GM18511 (cell line): ENCODE measurements at regions not wholly inside any gene's neighbourhood (a gene's known extent, or its start where the extent isn't known, plus 50 kb on each side); places are given as distances from the start of the nearest gene placed in this dataset.

ENCODE experiments used
- ATAC-seq: cut with Tn5 transposase; IDR thresholded peaks from one replicate; pipeline ENCODE4 v1.9.1; 2021; ENCODE audit warnings: mild to moderate bottlenecking, moderate library complexity; ENCODE audit not compliant: unreplicated experiment

DNA sequence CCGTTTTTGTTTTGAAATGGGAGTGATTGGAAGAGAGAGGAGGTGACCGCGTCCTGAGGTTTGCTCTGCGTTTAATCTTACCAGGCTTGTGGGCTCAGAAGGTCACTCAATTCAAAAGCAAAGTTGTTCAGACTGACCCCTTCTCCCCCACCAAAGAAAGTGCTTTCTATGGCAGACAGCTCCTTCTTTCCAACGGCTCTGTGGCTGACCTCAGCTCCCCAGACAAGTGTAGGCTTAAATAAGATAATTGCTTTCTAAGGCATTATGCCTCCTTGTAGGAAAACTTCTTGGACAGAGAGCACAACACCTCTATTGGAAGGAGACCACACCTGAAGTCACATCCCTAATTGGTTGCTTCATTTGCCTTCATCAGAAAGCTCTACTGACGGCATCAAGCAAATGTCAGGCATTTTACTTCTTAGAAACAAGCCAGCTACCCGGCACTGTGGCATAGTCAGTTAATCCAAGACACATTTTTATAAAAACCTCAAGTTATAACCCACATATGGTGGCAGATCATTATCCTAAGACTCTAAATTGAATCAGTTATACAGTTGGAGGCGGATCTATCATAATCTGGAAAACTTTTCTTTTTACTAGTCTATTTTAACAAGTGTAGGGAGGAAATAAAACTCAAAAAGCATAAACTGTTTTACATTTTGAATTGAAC, 94.9 kb downstream of the TMEM174 start:
- ATAC-seq = no peak

DNA sequence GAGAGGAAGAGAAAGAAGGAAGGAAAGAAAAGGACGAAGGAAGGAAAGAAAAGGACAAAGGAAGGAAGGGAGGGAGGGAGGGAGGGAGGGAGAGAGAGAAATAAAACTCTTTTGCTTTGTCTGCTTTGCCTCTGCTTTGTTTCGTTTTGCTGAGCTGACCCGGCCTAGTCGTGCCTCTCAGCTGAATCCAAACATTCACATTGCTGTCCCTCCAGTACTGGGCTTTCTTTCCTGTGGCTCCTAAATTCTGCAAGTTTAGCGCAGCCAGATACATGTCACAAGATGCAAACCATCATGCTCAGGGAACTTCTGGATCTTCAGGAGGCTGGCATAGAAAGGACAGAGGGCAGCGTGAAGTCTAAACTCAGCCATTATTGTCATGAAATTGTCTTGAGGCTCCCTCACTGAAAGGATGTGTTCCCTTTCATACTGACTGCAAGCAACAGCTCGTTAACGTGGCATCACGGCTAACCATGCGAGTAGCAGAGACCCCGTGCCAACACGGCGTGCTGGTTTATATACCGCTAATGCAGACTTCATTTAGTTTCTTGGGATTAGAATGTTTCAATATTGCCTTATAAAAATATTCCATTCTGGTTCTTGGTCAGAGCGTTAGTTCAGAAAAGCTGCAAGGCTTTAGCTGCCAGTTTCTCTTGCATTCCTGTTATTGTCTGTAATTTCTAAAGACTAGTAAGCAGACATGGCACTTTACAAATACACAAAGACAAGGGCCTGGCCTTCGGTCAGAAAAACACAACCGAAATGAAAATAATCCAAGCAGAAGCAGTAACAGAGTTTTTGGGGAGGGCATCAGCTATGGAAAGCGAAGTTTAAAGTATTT, 94.2 kb downstream of the TMEM174 start:
- ATAC-seq = no peak

DNA sequence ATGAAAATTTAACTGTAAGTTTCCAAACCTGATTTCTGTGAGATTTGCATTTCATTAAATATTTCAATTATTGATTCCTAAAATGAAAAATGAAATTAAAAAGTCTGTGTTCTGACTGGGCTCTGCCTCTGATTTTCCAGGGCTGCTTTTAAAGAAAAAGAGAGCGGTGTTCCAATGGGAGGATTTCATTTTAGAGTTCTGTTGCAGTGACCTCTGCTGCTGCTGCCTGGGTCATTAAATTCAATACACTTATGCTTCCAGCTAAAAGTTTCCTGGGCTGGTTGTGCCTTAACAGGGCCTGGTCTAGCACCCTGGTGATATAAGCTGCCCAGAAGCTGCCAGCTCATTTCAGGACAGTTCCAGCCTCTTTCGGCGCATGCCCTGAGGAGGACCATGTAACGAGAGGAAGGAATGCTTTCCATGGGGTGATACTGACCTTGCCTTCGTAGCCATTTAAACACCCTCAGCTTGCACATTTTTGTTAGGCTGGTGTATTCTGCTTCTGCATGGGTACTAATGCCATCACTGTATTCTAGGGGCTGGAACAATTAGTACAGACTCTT, 93.3 kb downstream of the TMEM174 start:
- ATAC-seq = no peak

DNA sequence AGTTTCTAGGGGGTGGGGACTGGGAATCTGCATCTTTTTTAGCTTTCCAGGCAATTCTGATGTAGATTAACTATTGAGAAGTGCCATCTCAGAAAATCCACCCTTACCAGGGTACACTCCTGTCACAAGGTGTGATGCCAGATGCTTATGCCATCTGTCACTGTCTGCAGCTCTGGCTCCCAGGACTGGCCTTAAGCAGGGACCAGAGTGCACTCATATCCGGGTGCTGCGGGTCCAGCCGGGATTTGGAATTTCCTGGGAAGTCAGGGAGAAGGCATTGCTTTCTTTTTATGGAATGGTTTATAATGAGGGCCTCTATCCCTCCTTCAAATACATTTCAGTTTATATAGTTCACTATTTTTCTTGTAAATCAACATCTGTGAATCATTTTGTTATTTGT, 92.6 kb downstream of the TMEM174 start:
- ATAC-seq = no peak

DNA sequence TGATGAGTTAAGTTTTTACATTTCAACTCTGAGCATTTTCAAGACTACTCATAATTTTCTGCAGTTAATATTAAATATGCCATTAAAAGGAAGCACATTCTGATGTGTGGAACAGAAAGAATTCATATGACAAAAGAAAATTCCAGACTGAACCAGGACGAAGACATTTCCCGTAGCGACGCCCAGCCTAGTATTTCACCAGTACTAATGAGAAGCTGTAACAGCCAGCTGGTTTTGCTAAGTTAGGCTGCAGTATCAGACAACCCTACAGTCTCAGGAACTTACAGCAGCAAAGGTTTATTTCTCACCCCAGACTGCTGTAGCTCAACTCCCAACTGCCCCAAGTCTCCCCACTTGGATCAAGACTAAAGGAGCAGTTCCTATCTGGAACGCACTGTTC, 91.6 kb downstream of the TMEM174 start:
- ATAC-seq = no peak

DNA sequence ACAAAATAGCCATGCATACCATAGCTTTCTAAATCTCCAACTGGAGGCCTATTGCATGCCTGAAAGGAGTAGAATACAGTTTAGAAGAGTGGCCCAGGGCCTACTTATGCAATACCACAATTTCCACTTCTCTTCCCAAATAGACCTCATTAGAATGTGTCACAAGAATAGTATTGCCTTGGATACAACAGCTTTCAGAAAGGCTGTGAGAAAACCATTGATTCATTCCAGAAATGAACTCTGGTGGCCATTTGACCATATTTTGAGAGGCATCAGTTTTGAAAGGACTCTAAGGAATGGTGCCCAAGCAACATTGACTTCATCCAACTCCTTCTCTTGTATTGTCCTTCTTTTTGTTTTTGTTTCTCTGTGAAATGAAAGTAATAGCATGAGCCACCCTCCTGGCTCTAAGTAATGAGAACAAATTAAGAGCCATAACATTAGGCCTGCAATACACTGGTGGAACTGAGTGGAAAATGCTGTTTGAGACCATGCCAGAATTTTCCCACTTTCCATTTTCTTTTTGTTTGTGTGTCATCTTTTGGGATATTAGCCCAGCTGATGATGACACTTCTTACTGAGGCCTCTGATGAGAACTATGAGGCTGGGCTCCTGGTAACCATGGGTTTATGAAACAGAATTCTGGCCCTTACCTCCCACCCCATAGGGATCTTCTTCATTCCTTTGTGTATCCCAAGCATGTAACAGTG, 90.2 kb downstream of the TMEM174 start:
- ATAC-seq = no peak

DNA sequence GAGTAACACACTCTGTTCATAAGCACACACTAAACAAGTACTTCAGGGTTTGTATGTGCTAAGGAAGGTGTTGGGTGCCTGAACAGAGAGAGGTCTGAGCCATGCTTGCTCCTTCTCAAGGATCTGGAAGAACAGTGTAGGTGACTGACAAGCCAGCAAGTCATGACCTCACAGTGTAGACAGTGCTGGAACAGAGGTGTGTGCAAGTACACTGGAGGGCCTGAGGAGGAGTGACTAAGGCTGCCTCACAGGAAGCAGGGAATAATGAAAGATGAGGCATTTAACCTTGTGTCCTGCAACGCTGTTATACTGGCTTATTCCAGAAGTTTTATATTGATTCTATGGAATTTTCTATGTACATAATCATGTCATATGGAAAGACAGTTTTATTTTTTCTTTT, 83.9 kb downstream of the TMEM174 start:
- no peak for ATAC-seq

DNA sequence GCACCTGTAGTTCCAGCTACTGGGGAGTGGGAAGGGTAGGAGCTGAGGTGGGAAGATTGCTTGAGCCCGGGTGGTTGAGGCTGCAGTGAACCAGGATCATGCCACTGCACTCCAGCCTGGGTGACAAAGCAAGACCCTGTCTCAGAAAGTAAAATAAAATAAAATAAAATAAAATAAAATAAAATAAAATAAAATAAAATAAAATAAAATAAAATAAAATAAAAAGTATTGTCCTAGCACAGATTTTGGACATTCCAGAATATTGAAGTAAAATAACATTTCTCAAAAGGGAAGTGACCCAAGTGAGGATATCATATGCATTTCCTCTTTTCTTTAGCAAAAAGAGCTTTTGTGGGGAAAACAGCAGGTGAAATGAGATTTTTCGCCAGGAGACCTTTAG, 83.5 kb downstream of the TMEM174 start:
- ATAC-seq = no peak

DNA sequence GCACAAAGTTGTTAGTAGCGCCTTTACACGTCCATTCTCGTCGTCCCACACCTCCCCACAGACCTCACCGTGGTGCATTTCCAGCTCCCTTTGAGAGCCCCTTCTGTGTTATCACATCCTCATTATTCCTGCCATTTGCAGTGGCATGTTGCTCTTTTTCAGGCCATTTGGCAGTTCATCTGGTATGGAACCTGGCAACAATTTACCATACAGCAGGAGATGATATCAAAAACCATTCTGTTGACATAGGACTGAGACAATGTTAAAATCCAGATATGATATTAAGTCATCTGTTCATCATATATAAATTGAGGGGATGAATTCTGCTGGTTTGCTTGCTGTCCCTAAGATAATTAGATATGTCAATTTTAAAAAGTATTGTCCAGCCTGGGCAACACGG, 83.0 kb downstream of the TMEM174 start:
- ATAC-seq = no peak

DNA sequence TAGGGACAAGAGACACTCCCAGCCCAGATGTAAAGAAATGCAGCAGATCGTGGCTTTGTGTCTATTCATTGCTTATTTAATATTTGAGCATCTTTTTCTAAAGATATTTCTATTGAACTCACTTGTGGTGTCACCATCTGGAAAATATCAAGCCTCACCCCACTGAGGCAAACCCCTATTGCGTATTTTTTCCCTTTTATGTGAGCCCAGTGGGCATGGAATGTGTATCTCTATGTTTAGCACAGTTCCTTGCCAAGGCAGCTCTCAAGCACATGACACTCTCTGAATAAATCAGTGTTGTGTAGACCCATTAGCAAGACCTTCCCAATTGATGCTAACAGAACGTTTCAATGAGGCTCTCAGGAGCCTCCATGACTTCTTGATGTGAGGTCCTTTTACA, 81.6 kb downstream of the TMEM174 start:
- no peak for ATAC-seq

DNA sequence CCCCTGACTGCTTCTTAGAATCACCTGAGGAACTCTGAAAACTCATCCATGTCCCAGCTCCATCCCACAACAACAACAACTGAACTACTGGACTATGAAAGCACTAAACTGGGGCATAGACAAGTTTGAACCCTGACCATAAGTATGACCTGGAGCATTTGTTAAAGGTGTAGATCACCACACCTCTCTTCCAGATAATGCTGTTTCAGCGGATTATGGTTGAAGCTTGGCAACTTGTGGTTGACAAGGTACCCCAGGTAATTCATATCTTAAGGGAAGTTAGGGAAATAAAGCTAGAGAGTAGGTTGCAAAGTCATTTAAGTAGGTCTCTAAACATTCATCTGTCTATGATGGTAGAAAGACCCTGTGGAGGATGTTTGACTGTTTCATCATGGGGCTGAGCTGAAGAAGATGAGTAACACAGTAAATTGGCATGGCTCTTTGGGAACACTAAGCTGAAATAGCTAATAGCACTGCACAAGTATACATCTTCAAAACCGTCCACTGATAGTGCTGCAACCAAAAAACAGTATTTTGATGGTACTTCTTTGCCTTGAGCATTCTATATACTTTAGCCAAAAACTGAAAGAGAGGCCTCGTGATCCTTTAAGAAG, 80.2 kb downstream of the TMEM174 start:
- ATAC-seq = no peak

DNA sequence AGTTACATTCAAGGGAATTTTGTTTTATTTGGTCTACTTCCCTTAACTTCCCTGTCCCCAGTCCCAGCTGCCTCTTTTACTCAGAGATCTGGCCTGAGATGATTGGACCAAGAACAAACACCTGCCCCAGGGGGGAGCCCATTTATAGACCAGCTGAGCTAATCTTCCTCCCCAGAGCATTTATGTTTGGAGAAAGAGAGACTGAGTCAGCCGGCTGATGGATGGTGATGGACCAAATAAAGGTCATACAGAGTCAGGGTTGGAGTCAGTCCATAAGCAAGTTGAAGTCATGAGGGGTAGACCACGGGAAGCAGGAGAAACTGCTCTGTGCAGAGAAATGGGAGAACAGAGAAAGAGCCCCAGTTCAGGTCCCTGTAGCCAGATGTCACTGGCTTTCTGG, 77.7 kb downstream of the TMEM174 start:
- ATAC-seq = no peak

DNA sequence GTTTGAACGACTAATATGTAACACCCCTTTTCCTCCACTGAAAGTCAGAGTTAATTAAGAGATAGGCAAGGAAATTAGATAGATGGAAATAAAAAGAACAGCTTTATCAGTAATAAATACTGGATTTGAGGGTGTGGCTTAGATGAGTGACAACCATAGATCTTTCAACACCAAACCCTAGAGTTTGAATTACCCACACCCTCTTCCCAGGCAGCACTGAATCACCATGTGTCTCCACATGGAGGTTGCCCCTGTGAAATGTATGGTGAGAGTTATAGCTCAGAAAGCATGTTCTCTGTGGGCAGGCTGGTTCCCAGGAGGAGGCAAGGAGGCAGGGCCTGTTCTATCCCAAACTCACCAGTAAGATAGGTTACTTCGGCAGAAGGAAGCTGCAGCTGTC, 69.7 kb downstream of the TMEM174 start:
- no peak for ATAC-seq

DNA sequence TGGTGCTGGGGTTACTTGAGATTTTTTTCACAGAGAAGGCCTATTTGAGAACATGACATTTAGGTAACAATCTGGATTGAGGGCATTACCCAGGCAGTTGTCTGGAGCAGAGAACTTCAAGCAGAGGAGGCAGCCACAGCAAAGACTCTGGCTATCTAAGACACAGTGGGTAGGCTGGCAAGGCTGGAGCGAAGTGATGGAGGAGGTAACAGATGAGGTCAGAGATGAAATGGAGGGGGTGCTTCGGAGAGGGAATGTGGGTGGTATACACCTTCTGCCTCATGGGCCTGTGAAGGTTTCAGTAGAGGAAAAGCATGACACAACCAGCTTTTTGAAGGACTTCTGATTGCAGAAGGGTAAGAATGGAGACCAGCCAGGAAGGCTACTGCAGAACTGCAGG, 65.9 kb downstream of the TMEM174 start:
- no peak for ATAC-seq

DNA sequence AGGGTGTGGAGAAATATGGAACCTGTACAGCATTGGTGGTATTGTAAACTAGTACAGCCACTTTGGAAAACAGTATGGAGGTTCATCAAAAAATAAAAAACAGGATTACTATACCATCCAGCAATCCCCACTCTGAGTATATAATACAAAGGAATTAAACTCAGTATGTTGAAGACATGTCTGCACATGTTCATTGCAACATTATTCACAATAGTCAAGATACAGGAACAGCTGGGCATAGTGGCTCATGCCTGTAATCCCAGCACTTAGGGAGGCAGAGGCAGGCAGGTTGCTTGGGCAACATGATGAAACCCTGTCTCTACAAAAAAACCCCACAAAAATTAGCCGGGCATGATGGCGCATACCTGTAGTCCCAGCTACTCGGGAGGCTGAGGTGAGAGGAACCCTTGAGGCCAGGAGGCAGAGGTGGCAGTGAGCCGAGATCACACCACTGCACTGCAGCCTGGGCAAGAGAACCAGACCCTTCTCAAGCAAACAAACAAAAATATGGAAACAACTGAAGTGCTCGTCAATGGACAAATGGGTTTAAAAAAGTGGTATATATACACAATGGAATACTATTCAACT, 63.6 kb downstream of the TMEM174 start:
- no peak for ATAC-seq

DNA sequence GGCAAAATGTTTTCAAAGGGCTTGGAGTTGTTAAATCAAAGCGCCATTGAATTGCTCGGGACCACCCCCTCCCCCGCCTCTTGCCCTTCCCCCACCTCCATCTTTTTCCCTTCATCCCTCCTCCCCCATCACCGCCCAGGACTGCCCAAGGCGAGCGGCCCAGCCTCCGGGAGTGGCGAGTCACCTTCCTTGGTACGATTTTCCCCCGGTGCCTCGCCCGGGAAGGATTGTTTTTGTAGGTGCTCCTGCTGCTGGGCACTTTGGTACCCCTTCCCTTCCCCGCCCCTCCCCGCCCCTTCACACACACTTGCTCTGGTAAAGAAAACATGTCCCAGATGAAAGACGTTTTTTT, 61.2 kb downstream of the TMEM174 start:
- ATAC-seq = no peak

DNA sequence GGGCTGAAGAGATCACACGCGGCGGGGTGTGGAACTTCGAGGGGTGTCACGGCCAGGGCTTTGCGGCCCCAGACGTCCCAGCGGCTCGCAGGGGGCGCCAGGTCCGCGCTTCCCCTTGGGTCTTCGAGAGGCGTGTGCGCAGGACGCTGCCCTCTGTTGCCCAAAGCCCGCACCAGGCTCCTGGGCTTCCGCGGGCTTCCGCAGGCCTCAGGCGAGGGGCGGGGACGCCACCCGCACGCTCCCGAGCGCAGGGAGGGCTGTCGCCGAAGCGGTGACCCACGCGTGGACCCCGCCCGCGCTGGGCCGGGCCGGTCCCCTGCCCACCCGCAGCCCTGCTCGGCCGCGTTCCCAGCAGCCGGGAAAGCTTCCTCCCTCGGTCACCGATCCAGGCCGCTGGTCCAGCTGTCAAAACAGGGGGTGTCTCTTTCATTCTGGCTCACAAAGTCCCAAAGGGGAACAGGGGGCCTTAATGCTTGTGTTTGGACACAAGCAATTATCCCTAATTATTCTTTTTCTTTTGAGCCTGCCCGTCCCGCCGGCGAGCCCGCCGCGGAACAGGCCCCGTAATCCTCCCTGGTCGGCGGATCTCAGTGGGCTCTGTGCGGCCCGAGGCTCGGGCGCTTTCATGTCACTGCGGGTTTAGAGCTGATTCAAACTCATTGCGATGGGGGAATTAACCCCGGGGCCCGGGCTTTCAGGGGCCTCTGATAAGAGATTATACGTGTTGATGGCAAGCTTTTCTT, 60.6 kb downstream of the TMEM174 start:
- ATAC-seq = no peak

DNA sequence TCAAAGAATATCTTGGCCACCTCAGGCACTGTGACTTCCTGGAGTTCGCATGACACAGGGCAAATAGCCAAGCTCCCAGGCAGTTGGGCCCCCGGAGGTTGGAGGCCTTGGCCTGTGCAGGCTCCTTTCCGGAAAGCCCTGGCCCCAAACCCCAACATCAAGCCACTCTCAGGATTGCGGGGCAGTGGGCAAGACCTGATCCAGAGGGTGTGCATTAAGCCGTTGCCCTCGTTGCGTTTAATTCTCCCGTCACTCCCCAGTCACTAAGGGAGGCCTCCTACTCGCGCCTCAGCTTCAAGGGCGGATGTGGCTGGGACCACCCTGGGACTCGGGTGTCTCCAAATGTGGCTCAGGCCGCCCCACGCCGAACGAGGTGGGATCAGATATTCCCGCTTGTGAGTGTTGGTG, 60.1 kb downstream of the TMEM174 start:
- ATAC-seq = no peak

DNA sequence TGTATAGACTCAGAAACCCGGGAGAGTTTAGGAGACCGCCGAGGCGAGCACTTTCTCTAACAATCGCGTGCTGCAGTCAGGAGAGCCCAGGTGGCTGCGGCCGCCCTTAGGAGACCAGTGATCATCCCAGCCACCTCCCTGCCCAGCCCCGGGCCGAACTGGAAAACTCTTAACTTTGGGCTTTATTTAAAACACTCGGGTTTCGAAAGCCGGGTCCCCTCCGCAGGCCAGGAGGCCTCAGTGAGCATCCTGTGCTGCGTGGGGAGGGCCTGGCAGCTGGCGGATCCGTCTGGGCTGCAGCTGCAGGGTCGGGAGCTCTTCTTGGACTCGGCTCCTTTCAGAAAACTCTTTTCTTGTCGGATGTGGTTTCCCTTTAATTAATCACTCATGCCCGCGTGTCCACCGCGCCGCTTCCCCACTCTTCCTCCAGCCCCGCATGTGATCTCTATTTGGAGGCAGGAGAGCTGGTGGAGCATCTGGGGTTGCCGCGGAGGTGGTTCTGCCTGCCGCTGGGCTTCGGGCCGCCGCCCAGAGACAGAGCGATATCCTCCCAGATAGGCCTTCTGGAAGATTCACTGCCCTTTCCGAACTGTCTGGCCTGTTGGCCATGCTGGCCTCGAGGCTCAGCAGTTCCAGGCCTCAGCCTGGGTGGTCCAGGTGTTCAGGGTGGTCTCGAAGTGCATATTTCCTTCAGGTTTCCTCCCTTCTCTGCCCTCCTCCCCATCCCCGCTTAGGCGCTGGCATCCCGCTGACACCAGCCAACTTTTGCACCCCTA, 59.5 kb downstream of the TMEM174 start:
- no peak for ATAC-seq
